ENCODE measurements at regions not wholly inside any gene's neighbourhood (a gene's known extent, or its start where the extent isn't known, plus 50 kb on each side); places are given as distances from the start of the nearest gene placed in this dataset.

- TF ChIP-seq CTCF (IDR thresholded peaks at IDR 0.05; ENCODE audit: extremely low read depth, missing control alignments) = no peak
Observed at GRCh38 chr12:45549337-45549902, 180.1 kb upstream of the ARID2 start.

DNA sequence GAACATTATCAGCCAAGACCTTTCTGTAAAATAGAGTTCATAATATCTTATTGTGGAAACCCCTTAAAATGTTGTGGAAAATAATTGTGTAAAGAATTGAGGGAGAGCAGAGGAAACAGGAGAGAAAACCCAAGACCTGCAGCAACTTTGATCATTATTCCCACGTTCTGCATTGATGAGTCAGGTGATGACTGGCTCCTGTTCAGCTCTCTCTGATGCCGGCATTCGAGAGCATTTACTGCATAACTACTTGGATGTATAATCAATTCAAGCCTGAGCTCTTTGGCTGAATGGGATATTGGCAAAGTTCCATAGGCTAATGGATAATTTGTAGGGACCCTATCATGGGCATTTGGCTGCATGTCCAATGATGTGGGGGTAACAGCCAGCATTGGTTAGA is 176.3 kb upstream of the ARID2 start:
- DNase-seq (ENCODE audit: low spot score) = no peak
- no peak for TF ChIP-seq CTCF (IDR thresholded peaks at IDR 0.05; ENCODE audit: extremely low read depth, missing control alignments)

More at GRCh38 chr12:45549337-45549902, 180.1 kb upstream of the ARID2 start:
- DNase-seq (ENCODE audit: low spot score) = no peak

DNA sequence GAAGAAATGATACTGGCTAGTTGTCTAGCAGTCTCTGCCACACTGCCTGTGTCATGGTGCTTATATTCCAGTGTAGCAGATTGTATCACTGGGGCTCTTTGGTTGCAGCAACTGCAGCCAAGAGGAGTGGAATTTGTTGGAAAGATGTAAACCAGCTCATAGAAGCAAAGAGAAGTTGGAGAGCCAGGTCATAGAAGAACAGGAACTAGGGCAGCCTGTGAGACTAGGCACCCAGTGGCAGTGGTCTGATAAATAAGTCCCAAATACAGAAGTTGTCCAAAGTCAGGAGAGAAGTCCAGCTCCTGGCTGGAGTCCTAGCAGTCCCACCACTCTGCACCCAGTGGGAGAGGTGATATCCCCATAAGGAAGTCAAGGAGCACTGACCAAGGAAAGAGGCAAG is 172.5 kb upstream of the ARID2 start:
- no peak for DNase-seq (ENCODE audit: low spot score)

GRCh38 chr12:45558353-45558752 is 171.2 kb upstream of the ARID2 start:
- no peak for TF ChIP-seq CTCF (IDR thresholded peaks at IDR 0.05; ENCODE audit: extremely low read depth, missing control alignments)
- no peak for DNase-seq (ENCODE audit: low spot score)

More for the DNA sequence above, 172.5 kb upstream of the ARID2 start:
- TF ChIP-seq CTCF (IDR thresholded peaks at IDR 0.05; ENCODE audit: extremely low read depth, missing control alignments) = no peak

DNA sequence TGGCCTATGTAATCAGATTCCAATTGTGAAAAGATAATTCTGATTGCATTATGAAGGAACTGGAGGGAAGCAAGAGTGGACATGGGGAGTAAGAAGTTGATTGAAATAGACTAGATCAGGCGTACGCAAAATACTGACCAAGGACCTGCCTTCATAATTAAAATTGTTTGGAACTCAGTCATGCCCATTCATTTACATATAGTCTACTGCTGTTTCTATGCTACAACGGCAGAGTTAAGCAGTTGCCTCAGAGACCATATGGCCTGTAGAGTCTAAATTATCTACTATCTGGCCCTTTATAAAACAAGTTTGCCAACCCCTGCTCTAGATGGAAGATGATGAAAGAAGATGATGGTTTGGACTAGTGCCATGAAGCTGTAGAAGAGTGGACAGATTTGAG is 170.0 kb upstream of the ARID2 start:
- TF ChIP-seq CTCF (IDR thresholded peaks at IDR 0.05; ENCODE audit: extremely low read depth, missing control alignments) = no peak
- no peak for DNase-seq (ENCODE audit: low spot score)

DNA sequence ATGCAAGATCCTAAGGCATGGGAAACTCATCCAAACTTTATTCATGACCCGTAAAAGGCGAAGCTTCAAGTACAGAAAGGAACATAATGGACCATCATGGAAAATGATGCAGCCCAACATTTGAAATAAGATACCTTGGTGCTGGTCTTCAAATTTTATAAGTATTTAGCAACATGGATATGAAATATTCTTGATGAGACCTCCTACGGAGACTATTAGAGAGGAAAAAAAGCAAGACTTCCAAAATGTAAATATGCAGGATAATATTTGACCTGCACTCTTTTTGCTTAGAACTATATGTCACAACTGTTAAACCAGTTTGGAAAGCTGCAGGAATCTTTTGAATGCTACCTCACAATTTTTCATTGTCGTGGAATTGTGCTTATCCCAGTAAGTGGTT is 168.8 kb upstream of the ARID2 start:
- DNase-seq (ENCODE audit: low spot score) = no peak
- TF ChIP-seq CTCF (IDR thresholded peaks at IDR 0.05; ENCODE audit: extremely low read depth, missing control alignments) = no peak

DNA sequence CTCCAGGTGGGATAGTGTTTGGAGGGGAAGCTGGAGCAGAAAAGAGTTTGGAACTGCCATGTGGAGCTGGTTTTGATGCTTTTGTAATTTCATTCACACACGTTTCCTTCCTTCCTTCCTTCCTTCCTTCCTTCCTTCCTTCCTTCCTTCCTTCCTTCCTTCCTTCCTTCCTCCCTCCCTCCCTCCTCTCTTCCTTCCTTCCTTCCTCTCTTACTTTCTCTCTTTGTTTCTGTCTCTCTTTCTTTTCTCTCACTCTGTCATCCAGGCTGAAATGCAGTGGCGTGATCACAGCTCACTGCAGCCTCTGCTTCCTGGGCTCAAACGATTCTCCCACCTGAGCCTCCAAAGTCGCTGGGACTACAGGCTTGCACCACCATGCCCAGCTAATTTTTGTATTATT is 168.0 kb upstream of the ARID2 start:
- DNase-seq (ENCODE audit: low spot score) = no peak
- no peak for TF ChIP-seq CTCF (IDR thresholded peaks at IDR 0.05; ENCODE audit: extremely low read depth, missing control alignments)

Data from GM20000 (cell line).